SU-DHL-6 (cell line): ENCODE measurements at regions not wholly inside any gene's neighbourhood (a gene's known extent, or its start where the extent isn't known, plus 50 kb on each side); places are given as distances from the start of the nearest gene placed in this dataset.

ENCODE experiments used
- CTCF ChIP-seq: fragments of 200-600 bp; sonication (generic); IDR thresholded peaks from one replicate; pipeline ENCODE4 v1.5.1; 2017; ENCODE audit warnings: antibody characterized with exemption, mild to moderate bottlenecking, low read length, moderate library complexity; ENCODE audit not compliant: insufficient read depth, poor library complexity, severe bottlenecking
- EZH2phosphoT487 ChIP-seq: fragments of 200-600 bp; sonication (generic), shearing (Covaris generic); conservative IDR thresholded peaks from 2 replicates; pipeline ENCODE4 v1.6.1; 2018; ENCODE audit warnings: mild to moderate bottlenecking, antibody characterized with exemption, low read length, moderate library complexity, mixed read lengths

- TF ChIP-seq CTCF: no peak
- no peak for TF ChIP-seq EZH2phosphoT487
Measured at GRCh38 chr4:127210893-127211649, 421.7 kb upstream of the INTU start.
